ENCODE measurements at regions not wholly inside any gene's neighbourhood (a gene's known extent, or its start where the extent isn't known, plus 50 kb on each side); places are given as distances from the start of the nearest gene placed in this dataset.
"Not testable (repeated sequence)": the region's sequence is repeated elsewhere in the genome, so short reads cannot be mapped to it uniquely, and the experiment has no call there.

DNA sequence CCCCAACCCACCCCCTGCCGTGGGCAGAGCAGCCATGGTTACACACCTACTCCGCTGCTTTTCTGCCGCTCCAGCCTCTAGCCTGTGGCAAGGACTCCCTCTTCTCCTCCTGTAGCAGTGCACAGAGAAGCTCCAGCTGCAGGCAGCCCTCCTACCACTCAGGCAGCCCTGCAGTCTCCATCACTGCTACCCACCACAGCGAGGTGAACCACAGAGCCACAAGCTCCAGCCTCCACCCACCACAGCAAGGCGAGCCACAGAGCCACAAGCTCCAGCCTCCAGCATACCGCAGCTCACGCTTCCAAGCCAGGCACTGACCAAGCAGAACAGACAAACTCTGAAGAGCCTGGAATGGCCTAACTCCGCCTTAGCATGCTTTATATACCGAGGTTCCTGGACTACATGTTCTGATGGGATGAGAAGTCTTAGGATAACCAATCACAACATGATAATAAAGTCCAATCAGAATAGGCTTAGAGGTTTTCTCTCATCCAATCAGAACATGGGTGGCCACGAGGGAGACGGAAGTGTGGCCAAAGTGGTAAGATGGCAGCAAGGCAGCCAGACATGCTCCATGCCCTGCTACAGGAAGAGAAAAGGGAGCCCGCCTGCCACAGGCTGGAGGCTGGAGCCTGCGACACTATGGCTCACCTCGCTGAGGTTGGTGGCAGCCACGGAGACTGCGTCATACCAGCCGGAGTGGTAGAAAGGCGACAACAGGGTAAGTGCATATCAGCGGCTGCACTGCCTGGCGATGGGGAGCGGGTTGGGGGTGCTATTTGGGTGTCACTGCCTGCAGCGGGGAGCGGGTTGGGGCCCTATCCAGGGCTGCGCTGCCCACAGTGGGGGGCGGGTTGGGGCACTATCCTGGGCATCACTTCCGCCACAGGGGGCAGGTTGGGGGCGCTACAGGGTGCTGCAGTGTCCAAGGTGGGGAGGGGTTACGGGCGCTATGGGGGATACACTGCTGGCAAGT, 75.8 kb upstream of the PCAT7 start:
- DNase-seq, result no peak

GRCh38 chr9:94479757-94480156, 75.1 kb upstream of the PCAT7 start:
- no peak for DNase-seq

- no peak for DNase-seq
Measured at GRCh38 chr9:94480205-94480604, 74.7 kb upstream of the PCAT7 start.

- no peak for DNase-seq
Measured at GRCh38 chr9:94482110-94482509, 72.8 kb upstream of the PCAT7 start.

DNA sequence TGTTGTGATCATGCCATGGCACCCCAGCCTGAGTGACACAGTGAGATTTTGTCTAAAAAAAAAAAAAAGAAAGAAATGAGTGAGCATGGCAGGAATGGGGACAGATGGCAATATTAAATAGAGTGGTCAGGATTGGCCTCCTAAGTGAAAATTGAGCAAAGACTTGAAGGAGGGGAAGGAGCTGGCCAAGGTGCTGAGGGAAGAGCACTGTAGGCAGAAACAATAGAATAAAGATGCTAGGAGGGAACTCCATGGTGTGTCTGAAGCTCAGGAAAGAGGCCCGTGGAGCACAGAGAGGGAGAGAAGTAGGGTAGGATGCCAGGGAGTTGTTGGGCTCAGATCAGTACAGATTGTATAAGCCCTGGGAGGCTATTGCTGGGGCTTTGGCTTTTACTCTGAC, 64.4 kb upstream of the PCAT7 start:
- peak; percentile 3 to 14 for DNase-seq

- DNase-seq, result not testable (repeated sequence)
Measured at GRCh38 chr9:94492125-94492524, 62.8 kb upstream of the PCAT7 start.

GRCh38 chr9:94498801-94499453, 56.0 kb upstream of the PCAT7 start:
- no peak for DNase-seq

- DNase-seq, result no peak
Measured at GRCh38 chr9:94504358-94504757, 50.5 kb upstream of the PCAT7 start.
